ENCODE measurements at regions not wholly inside any gene's neighbourhood (a gene's known extent, or its start where the extent isn't known, plus 50 kb on each side); places are given as distances from the start of the nearest gene placed in this dataset.
"Not testable (repeated sequence)": the region's sequence is repeated elsewhere in the genome, so short reads cannot be mapped to it uniquely, and the experiment has no call there.

- Histone ChIP-seq H3F3A (ENCODE audit: insufficient read depth) (no peaks in the 10 kb centered on the region), H3K9me3 (ENCODE audit: low read depth) (no peaks in the 10 kb centered on the region), H3K27ac (no peak overlapping the region), H3K4me3 (no peak overlapping the region), H3K4me1 (ENCODE audit: insufficient read depth) (no peaks in the 10 kb centered on the region), H3K9me2 (ENCODE audit: insufficient read depth) (no peaks in the 10 kb centered on the region), H4K20me1 (ENCODE audit: insufficient read depth) (no peaks in the 10 kb centered on the region), H3K4me2 (ENCODE audit: unreplicated experiment) (no peak overlapping the region), H3K9ac (no peak overlapping the region), H3K27me3 (replicated peaks; ENCODE audit: insufficient read depth) (no peaks in the 10 kb centered on the region), H3K79me2 (ENCODE audit: insufficient read depth) (no peaks in the 10 kb centered on the region), H3K36me3 (ENCODE audit: low read depth) (no peaks in the 10 kb centered on the region), H2AFZ (no peak overlapping the region)
- in situ Hi-C loops (cut with MboI) = no loop called here
- DNase-seq = peak; percentile 26
- no peak for TF ChIP-seq EZH2phosphoT487 (IDR thresholded peaks at IDR 0.05; ENCODE audit: insufficient read depth, low read depth)
- no peak for TF ChIP-seq EZH2 (IDR thresholded peaks at IDR 0.05; ENCODE audit: insufficient read depth, poor library complexity, severe bottlenecking)
- WGBS, 2 experiments (ENCODE audit: low coverage in 1 of 2, low lambda C conversion rate in 2 of 2, missing lambda C conversion rate in 2 of 2) = 18 to 21% methylated on average over 5 of the region's 5 CpGs
These were observed 244.5 kb upstream of the PTER start for GRCh38 chr10:16192337-16192736.

GRCh38 chr10:16193241-16193640 is 243.6 kb upstream of the PTER start:
- TF ChIP-seq EZH2 (IDR thresholded peaks at IDR 0.05; ENCODE audit: insufficient read depth, poor library complexity, severe bottlenecking) = no peak
- TF ChIP-seq EZH2phosphoT487 (IDR thresholded peaks at IDR 0.05; ENCODE audit: insufficient read depth, low read depth) = no peak
- in situ Hi-C loops (cut with MboI) = no loop called here
- H3K4me1 ChIP-seq (ENCODE audit: insufficient read depth) = no peaks in the 10 kb centered on the region

GRCh38 chr10:16195178-16195769 is 241.5 kb upstream of the PTER start:
- DNase-seq = no peak
- H3F3A ChIP-seq (ENCODE audit: insufficient read depth) = no peaks in the 10 kb centered on the region
- H3K27me3 ChIP-seq (replicated peaks; ENCODE audit: insufficient read depth) = no peaks in the 10 kb centered on the region
- H4K20me1 ChIP-seq (ENCODE audit: insufficient read depth) = no peaks in the 10 kb centered on the region
- H3K9me3 ChIP-seq (ENCODE audit: low read depth) = no peaks in the 10 kb centered on the region
- H3K9me2 ChIP-seq (ENCODE audit: insufficient read depth) = no peaks in the 10 kb centered on the region
- H3K9ac ChIP-seq = no peak overlapping the region
- no peaks in the 10 kb centered on the region for H3K36me3 ChIP-seq (ENCODE audit: low read depth)
- H3K4me3 ChIP-seq = no peak overlapping the region
- TF ChIP-seq EZH2phosphoT487 (IDR thresholded peaks at IDR 0.05; ENCODE audit: insufficient read depth, low read depth) (no peak), EZH2 (IDR thresholded peaks at IDR 0.05; ENCODE audit: insufficient read depth, poor library complexity, severe bottlenecking) (no peak)
- H3K4me2 ChIP-seq (ENCODE audit: unreplicated experiment) = no peak overlapping the region
- in situ Hi-C loops (cut with MboI) = no loop called here
- H3K4me1 ChIP-seq (ENCODE audit: insufficient read depth) = no peaks in the 10 kb centered on the region
- no peaks in the 10 kb centered on the region for H3K79me2 ChIP-seq (ENCODE audit: insufficient read depth)
- no peak overlapping the region for H3K27ac ChIP-seq
- H2AFZ ChIP-seq = no peak overlapping the region
- 29 to 48% methylated on average over 1 of the region's 1 CpG for WGBS, 2 experiments (ENCODE audit: low coverage in 1 of 2, low lambda C conversion rate in 2 of 2, missing lambda C conversion rate in 2 of 2)

More at GRCh38 chr10:16193241-16193640, 243.6 kb upstream of the PTER start:
- Histone ChIP-seq H3K9me3 (ENCODE audit: low read depth) (no peaks in the 10 kb centered on the region), H3K4me3 (no peak overlapping the region), H3K27me3 (replicated peaks; ENCODE audit: insufficient read depth) (no peaks in the 10 kb centered on the region), H2AFZ (no peak overlapping the region), H3F3A (ENCODE audit: insufficient read depth) (no peaks in the 10 kb centered on the region), H3K36me3 (ENCODE audit: low read depth) (no peaks in the 10 kb centered on the region), H3K27ac (no peak overlapping the region), H3K9ac (no peak overlapping the region), H3K79me2 (ENCODE audit: insufficient read depth) (no peaks in the 10 kb centered on the region), H3K9me2 (ENCODE audit: insufficient read depth) (no peaks in the 10 kb centered on the region), H4K20me1 (ENCODE audit: insufficient read depth) (no peaks in the 10 kb centered on the region), H3K4me2 (ENCODE audit: unreplicated experiment) (no peak overlapping the region)
- DNase-seq = no peak
- 64 to 72% methylated on average over 3 of the region's 3 CpGs for WGBS, 2 experiments (ENCODE audit: low coverage in 1 of 2, low lambda C conversion rate in 2 of 2, missing lambda C conversion rate in 2 of 2)

- H3K9me2 ChIP-seq (ENCODE audit: insufficient read depth) = no peaks in the 10 kb centered on the region
- no peak for DNase-seq
- H3K27me3 ChIP-seq (replicated peaks; ENCODE audit: insufficient read depth) = no peaks in the 10 kb centered on the region
- in situ Hi-C loops (cut with MboI) = no loop called here
- no peak overlapping the region for H3K9ac ChIP-seq
- no peak for TF ChIP-seq EZH2phosphoT487 (IDR thresholded peaks at IDR 0.05; ENCODE audit: insufficient read depth, low read depth)
- no peak for TF ChIP-seq EZH2 (IDR thresholded peaks at IDR 0.05; ENCODE audit: insufficient read depth, poor library complexity, severe bottlenecking)
- H3K9me3 ChIP-seq (ENCODE audit: low read depth) = no peaks in the 10 kb centered on the region
- H3K27ac ChIP-seq = no peak overlapping the region
- no peaks in the 10 kb centered on the region for H4K20me1 ChIP-seq (ENCODE audit: insufficient read depth)
- H3K4me3 ChIP-seq = no peak overlapping the region
- H3K4me2 ChIP-seq (ENCODE audit: unreplicated experiment) = no peak overlapping the region
- 36 to 43% methylated on average over 2 of the region's 2 CpGs for WGBS, 2 experiments (ENCODE audit: low coverage in 1 of 2, low lambda C conversion rate in 2 of 2, missing lambda C conversion rate in 2 of 2)
- H3K36me3 ChIP-seq (ENCODE audit: low read depth) = no peaks in the 10 kb centered on the region
- H2AFZ ChIP-seq = no peak overlapping the region
- no peaks in the 10 kb centered on the region for H3K79me2 ChIP-seq (ENCODE audit: insufficient read depth)
- H3K4me1 ChIP-seq (ENCODE audit: insufficient read depth) = no peaks in the 10 kb centered on the region
- H3F3A ChIP-seq (ENCODE audit: insufficient read depth) = no peaks in the 10 kb centered on the region
These were observed 240.9 kb upstream of the PTER start for GRCh38 chr10:16195894-16196293.

- WGBS, 2 experiments (ENCODE audit: low coverage in 1 of 2, low lambda C conversion rate in 2 of 2, missing lambda C conversion rate in 2 of 2) = 42 to 45% methylated on average over 4 of the region's 4 CpGs
These were observed 237.6 kb upstream of the PTER start for GRCh38 chr10:16199216-16199615.

GRCh38 chr10:16223618-16224017 is 213.2 kb upstream of the PTER start:
- H3K4me2 ChIP-seq (ENCODE audit: unreplicated experiment); in situ Hi-C loops (cut with MboI); H3K36me3 ChIP-seq (ENCODE audit: low read depth); H3K27ac ChIP-seq; H3K4me1 ChIP-seq (ENCODE audit: insufficient read depth); DNase-seq; H3K79me2 ChIP-seq (ENCODE audit: insufficient read depth); H2AFZ ChIP-seq; H3F3A ChIP-seq (ENCODE audit: insufficient read depth); H3K9me3 ChIP-seq (ENCODE audit: low read depth); H3K9ac ChIP-seq; H3K27me3 ChIP-seq (replicated peaks; ENCODE audit: insufficient read depth); H3K4me3 ChIP-seq; H3K9me2 ChIP-seq (ENCODE audit: insufficient read depth); H4K20me1 ChIP-seq (ENCODE audit: insufficient read depth): not testable (repeated sequence)
- 35 to 50% methylated on average over 1 of the region's 1 CpG for WGBS, 2 experiments (ENCODE audit: low coverage in 1 of 2, low lambda C conversion rate in 2 of 2, missing lambda C conversion rate in 2 of 2)

More at GRCh38 chr10:16199216-16199615, 237.6 kb upstream of the PTER start:
- H3K4me1 ChIP-seq (ENCODE audit: insufficient read depth) = no peaks in the 10 kb centered on the region
- no peaks in the 10 kb centered on the region for H3K27me3 ChIP-seq (replicated peaks; ENCODE audit: insufficient read depth)
- H3K4me2 ChIP-seq (ENCODE audit: unreplicated experiment) = no peak overlapping the region
- no peak for DNase-seq
- no peaks in the 10 kb centered on the region for H3K9me2 ChIP-seq (ENCODE audit: insufficient read depth)
- H3K27ac ChIP-seq = no peak overlapping the region
- no peak overlapping the region for H3K4me3 ChIP-seq
- in situ Hi-C loops (cut with MboI) = no loop called here
- TF ChIP-seq EZH2 (IDR thresholded peaks at IDR 0.05; ENCODE audit: insufficient read depth, poor library complexity, severe bottlenecking) (no peak), EZH2phosphoT487 (IDR thresholded peaks at IDR 0.05; ENCODE audit: insufficient read depth, low read depth) (no peak)
- H4K20me1 ChIP-seq (ENCODE audit: insufficient read depth) = no peaks in the 10 kb centered on the region
- H3K9me3 ChIP-seq (ENCODE audit: low read depth) = no peaks in the 10 kb centered on the region
- no peaks in the 10 kb centered on the region for H3K79me2 ChIP-seq (ENCODE audit: insufficient read depth)
- no peaks in the 10 kb centered on the region for H3F3A ChIP-seq (ENCODE audit: insufficient read depth)
- no peaks in the 10 kb centered on the region for H3K36me3 ChIP-seq (ENCODE audit: low read depth)
- H2AFZ ChIP-seq = no peak overlapping the region
- no peak overlapping the region for H3K9ac ChIP-seq
